ENCODE measurements at regions not wholly inside any gene's neighbourhood (a gene's known extent, or its start where the extent isn't known, plus 50 kb on each side); places are given as distances from the start of the nearest gene placed in this dataset.

DNA sequence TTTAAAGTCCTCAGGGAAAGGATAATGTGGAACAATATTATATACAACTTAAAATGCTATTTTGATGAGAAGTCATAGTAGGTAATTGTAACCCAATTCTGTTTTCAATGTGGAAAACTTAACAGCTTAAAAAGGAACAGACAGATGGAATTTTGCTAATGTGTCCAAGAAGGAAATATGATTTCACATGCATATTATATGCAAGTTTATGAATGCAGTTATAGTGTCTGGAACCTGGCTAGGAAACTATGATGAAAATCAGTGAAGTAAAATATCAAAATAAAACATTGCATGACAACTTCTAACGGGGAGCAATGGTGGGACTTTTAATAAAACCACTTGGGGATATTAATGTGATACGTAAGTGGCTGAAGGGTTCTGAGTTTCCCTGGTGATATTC is 152.6 kb upstream of the HAND2 start:
- no peak for DNase-seq
- Histone ChIP-seq H3K14ac (ENCODE audit: insufficient read depth, low read length) (no peak overlapping the region), H3K23ac (ENCODE audit: insufficient read length, low read depth, low read length) (no peak overlapping the region), H4K5ac (ENCODE audit: insufficient read length, low read depth, low read length) (no peak overlapping the region), H3K4me1 (ENCODE audit: insufficient read depth, low read length) (no peaks in the 10 kb centered on the region), H2BK15ac (ENCODE audit: low read depth, low read length) (no peak overlapping the region), H3K23me2 (ENCODE audit: insufficient read length, low read depth, low read length, poor library complexity, severe bottlenecking) (no peaks in the 10 kb centered on the region), H4K20me1 (ENCODE audit: control insufficient read depth, insufficient read depth, insufficient read length) (no peaks in the 10 kb centered on the region), H2AK5ac (ENCODE audit: insufficient read length, low read length) (no peak overlapping the region), H4K8ac (replicated peaks; ENCODE audit: insufficient read length, low read depth, low read length) (no peak overlapping the region), H3K4me2 (ENCODE audit: insufficient read depth, insufficient read length, low read length) (no peak overlapping the region), H3K27ac (ENCODE audit: insufficient read length, low read depth, low read length) (no peak overlapping the region), H3K18ac (ENCODE audit: insufficient read length, low read depth, low read length) (no peak overlapping the region), H3K27me3 (ENCODE audit: insufficient read depth, low read length) (no peaks in the 10 kb centered on the region), H2BK12ac (ENCODE audit: insufficient read length, low read depth, low read length) (no peak overlapping the region), H2BK5ac (ENCODE audit: insufficient read length, low read length) (no peak overlapping the region), H3K4ac (ENCODE audit: low read depth, low read length) (no peak overlapping the region), H3K9me3 (ENCODE audit: control insufficient read depth, low read depth, low read length) (no peaks in the 10 kb centered on the region), H3K56ac (ENCODE audit: insufficient read length, low read depth, low read length) (no peak overlapping the region), H3K79me1 (ENCODE audit: insufficient read depth, low read depth, low read length, poor library complexity, severe bottlenecking) (no peaks in the 10 kb centered on the region), H3T11ph (ENCODE audit: low read length) (no peak overlapping the region), H3K9ac (ENCODE audit: extremely low read depth, insufficient read length, low read length) (no peak overlapping the region), H4K91ac (ENCODE audit: insufficient read length, low read depth, low read length) (no peak overlapping the region), H3K79me2 (ENCODE audit: insufficient read depth, low read length) (no peaks in the 10 kb centered on the region), H2BK20ac (ENCODE audit: low read depth, low read length, poor library complexity, severe bottlenecking) (no peak overlapping the region), H2AFZ (ENCODE audit: low read length) (no peak overlapping the region), H2BK120ac (ENCODE audit: low read depth, low read length, poor library complexity, severe bottlenecking) (no peak overlapping the region)
- TF ChIP-seq, protein P1, sequence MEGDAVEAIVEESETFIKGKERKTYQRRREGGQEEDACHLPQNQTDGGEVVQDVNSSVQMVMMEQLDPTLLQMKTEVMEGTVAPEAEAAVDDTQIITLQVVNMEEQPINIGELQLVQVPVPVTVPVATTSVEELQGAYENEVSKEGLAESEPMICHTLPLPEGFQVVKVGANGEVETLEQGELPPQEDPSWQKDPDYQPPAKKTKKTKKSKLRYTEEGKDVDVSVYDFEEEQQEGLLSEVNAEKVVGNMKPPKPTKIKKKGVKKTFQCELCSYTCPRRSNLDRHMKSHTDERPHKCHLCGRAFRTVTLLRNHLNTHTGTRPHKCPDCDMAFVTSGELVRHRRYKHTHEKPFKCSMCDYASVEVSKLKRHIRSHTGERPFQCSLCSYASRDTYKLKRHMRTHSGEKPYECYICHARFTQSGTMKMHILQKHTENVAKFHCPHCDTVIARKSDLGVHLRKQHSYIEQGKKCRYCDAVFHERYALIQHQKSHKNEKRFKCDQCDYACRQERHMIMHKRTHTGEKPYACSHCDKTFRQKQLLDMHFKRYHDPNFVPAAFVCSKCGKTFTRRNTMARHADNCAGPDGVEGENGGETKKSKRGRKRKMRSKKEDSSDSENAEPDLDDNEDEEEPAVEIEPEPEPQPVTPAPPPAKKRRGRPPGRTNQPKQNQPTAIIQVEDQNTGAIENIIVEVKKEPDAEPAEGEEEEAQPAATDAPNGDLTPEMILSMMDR (conservative IDR thresholded peaks at IDR 0.05) = no peak
- Mint-ChIP-seq H3K27ac (no peak overlapping the region), H3K9me3 (no peaks in the 10 kb centered on the region), H3K36me3 (ENCODE audit: insufficient read depth in 1 of 3, low read depth in 3 of 3) (no peaks in the 10 kb centered on the region), H3K27me3 (ENCODE audit: low read depth) (no peaks in the 10 kb centered on the region; the same call in 1 of the 2 replicates), H3K4me1 (no peaks in the 10 kb centered on the region), H3K4me3 (no peak overlapping the region)
- WGBS (ENCODE audit: extremely low coverage, insufficient read length, low lambda C conversion rate) = no CpG with 5 or more reads among the region's 2 CpGs
